SKM-1 treated with dmso at 0.1 percent for 144 hours (cell line): ENCODE measurements at regions not wholly inside any gene's neighbourhood (a gene's known extent, or its start where the extent isn't known, plus 50 kb on each side); places are given as distances from the start of the nearest gene placed in this dataset.

ENCODE experiments used
- DNase-seq: peaks from one replicate; lab custom pipeline; 2025; ENCODE audit not compliant: unreplicated experiment; lab: John Stamatoyannopoulos, UW

GRCh38 chr18:41155025-41155424 is 800.0 kb upstream of the PIK3C3 start:
- DNase-seq, result no peak

GRCh38 chr18:41153871-41154270 is 801.2 kb upstream of the PIK3C3 start:
- no peak for DNase-seq

GRCh38 chr18:41150316-41150715 is 804.7 kb upstream of the PIK3C3 start:
- peak; percentile 12 for DNase-seq

DNA sequence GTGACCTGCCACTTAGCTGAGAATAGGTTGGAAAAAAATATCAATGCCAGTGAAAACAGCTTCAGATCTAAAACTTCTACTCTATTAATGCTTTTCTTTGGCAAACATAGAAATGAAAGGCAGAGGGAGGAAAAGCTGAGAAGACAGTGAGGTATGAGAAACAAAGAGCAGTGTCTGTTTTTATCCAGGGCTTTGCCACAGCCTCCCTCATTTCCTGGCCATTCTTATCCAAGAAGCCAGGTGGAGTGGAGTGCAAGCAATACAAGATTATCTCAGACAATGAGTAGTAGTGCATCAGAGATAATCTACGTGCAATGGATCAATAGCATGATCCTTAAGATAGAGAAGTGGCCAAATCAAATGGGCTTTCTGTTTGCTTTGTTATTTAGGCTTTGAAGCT is 808.7 kb upstream of the PIK3C3 start:
- no peak for DNase-seq

DNA sequence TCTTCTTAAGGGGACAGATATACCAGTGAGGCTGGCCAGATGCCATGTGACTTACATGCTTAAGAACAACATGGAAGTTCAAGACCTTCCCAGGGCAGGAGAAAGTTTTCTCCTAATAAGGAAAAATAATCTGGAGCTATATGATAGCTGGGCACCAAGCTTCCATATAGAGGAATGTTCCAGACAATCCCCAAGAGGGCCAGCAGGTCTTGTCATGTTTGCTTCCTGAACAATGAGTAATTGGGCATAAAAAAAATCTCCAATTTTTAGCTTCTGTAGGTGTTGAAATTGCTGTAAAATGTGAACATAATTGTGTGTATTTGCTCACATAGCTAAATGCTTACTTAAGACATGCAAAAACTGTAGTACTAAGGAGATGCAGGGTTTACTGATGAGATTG is 809.5 kb upstream of the PIK3C3 start:
- DNase-seq, result no peak

DNA sequence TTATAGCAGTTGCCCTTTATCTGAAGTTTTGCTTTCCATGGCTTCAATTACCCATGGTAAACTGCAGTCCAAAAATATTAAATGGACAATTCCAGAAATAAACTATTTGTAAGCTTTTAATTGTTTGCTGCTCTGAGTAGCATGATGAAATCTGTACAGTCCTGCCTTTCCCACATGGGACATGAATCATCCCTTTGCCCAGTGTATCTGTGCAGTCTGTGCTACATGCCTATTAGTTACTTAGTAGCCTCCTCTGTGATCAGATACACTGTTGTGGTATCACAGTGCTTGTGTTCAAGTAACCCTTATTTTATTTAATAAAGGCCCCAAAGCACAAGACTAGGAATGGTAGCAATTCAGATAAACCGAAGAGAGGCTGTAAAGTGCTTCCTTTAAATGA is 810.6 kb upstream of the PIK3C3 start:
- no peak for DNase-seq

GRCh38 chr18:41140506-41140905 is 814.5 kb upstream of the PIK3C3 start:
- no peak for DNase-seq

DNA sequence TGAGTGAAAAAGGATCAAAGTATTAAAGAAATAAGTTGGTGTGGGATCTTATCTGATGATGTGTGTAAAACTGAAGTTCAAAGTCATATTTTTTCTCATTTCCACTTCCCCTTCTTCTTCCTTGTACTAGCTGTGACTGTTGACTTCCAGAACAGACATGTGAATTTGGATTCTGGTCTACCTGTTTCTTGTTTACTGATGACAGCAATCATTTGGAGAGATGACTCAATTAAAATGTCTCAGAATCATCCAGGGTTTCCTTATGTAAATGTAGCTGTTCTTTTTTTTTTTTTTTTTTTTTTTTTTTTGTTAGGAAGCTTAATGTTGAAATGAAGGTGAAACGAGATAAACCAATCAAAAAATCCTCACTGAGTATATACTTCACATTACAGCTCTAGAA is 819.9 kb upstream of the PIK3C3 start:
- DNase-seq, result no peak

- DNase-seq, result no peak
Observed at GRCh38 chr18:41134426-41134825, 820.6 kb upstream of the PIK3C3 start.

DNA sequence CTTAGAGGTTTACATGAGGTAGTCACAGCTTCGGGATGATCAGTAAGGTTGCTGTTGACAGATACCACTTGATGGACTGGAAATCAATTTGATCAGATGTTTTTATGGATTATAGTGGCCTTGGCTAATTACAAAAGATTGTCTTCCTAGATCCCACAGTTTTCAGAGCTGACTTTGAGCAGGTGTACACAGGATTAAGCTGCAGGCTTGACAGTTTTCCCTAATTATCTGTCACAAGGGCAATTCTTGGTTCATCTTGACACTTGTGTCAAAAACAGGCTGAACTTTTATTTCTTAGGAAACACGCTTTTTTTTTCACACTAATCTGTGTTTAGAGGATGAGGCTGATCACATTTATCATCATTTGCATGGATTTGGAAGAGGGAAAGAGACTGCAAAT is 824.0 kb upstream of the PIK3C3 start:
- DNase-seq, result no peak

GRCh38 chr18:41128545-41128944 is 826.5 kb upstream of the PIK3C3 start:
- DNase-seq, result no peak

DNA sequence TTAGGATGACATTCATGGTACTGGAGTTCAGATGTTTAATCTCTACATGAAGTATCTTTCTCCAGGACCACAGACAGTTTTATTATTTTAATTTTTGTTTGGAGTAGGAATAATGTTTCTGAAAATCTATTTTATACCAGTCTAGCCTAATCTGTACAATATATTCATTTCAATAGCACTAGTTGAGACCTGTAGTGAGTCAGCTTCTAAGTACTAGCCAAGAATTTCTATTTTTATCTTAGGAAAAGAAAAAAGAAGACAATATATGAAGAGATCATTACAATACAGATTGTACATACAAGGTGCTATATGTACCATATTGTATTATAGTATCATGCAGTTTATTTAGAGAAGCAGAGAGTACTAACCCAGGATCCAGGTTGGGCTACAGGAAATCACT is 826.9 kb upstream of the PIK3C3 start:
- no peak for DNase-seq

DNA sequence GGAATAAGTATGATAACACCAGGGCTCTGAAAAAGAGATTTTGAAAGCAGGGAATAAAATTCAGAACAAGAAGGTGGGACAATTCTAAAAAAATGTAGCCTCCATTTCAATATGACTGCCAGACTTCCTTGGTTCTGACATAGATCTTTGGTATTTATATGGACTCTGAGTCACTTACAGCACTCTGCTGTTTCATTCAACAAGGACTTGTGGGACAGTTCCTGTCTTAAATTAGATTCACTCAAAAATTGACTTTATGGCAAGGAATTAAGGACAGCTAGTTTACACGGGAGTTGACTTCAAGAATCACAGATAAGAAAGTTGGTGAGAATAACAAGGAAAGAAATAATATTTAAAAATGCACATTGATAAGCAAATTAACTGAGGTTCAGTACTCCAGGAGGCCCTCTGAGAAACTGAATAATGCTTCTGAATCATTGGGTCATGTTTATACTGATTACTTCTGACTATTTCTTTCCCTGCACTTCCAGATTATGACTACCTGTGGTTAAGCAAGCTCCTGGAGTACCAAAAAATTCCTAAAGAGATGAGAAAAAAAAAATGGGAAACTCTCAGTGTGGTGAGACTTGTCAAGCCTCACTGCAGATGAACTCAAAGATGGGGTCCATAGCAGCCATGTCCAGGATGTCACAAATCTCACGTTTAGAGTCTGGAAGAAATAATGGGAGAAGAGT is 828.3 kb upstream of the PIK3C3 start:
- no peak for DNase-seq

DNA sequence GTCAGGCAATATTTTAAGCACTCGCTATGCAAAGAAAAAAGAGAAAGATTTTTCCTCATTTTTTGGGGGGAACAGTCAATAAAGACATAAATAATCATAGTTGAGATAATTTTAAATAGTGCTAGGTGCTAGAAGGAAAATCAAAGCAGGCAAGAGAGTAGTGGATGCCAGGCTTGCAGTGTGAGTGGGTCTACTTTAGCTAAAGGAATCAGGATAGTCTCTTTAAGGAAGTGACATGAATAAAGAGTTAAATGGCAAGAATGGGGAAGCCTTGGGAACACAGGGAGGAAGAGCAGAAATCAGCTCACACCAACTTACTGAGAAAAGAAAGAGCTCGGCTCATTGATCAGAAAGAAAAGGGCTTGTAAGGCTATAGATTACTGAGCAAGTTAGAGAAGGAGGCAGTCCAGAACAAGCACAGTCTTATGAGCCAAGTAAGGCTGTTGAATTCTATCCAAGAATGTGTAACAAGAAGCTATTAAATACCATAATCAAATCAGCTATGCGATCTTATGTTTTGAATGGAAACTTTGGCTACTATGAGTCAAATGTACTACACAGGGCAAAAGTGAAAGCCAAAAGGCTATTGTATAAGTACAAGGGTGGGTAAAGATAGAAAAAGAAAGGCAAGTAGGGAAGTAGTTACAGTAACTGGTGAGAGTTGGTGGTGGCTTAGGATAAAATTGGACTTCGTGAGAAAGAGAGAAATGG is 833.8 kb upstream of the PIK3C3 start:
- no peak for DNase-seq

DNA sequence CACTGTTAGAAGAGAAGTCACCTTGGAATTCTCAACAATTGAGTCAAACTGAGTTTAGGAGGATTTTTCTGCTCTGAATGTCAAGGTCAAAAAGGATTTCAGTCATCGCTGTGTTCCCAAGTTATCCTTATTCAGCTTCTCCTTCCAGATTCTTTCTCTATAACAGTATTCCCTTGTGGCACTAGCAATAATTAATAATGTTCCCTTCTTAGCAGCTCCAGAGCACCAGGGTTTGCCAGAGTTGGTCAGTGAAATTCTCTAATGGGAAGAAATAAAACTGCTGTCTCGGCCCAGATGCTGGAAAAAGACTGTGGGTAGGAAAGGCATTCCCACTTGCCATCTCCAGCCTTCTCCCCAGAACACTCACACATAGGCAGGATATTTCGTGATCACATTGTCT is 836.0 kb upstream of the PIK3C3 start:
- DNase-seq, result no peak

DNA sequence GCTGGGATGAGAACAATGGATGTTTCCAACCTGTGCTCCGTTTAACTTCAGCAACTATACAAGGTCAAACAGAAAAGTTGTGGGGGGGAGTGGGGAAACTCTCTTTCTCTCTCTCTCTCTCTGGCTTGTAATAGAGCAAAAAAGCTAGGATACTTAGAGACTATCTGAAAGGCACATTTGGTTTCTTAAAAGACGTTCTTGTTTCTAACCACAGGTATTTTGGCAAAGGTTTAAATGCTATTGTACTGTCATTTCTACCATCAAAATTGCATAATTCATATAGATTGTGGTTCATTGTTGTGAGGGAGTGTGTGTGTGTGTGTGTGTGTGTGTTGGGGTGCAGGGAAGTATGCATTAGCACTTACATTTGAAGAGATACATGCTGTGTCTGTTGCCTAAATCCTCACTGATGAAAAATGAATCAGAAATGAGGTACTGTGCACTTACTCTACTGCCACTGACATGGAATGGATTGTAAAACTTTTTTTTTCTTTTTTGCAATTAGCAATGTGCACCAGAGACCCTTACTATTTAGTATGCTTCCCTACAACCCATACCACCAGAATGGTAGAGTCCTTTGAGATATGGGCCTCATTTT is 841.0 kb upstream of the PIK3C3 start:
- DNase-seq, result no peak

- no peak for DNase-seq
Observed at GRCh38 chr18:41099451-41099850, 855.6 kb upstream of the PIK3C3 start.

- DNase-seq, result no peak
Observed at GRCh38 chr18:41096504-41096903, 858.5 kb upstream of the PIK3C3 start.

- no peak for DNase-seq
Observed at GRCh38 chr18:41077076-41077475, 878.0 kb upstream of the PIK3C3 start.

GRCh38 chr18:41075212-41075611 is 879.8 kb upstream of the PIK3C3 start:
- no peak for DNase-seq

DNA sequence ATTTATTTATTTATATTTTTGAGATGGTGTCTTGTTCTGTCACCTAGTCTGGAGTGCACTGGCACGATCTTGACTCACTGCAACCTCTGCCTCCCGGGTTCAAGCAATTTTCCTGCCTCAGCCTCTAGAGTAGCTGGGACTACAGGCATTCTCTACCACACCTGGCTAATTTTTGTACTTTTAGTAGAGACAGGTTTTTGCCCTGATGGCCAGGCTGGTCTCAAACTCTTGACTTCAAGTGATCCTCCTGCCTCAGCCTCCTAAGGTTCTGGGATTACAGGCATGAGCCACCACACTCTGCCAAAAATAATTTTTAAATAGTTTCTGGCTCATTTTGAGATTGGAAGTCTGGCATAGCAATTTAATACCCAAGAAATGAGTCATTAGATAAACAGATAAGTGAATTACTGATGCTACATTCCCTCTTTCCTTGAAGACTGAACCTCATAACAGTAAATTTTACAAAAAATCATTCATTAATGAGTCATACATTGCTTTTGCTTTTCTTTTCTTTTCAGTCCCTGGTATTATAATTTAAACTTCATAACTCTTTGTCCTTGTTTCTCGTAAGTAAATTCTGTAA is 881.6 kb upstream of the PIK3C3 start:
- DNase-seq, result no peak

DNA sequence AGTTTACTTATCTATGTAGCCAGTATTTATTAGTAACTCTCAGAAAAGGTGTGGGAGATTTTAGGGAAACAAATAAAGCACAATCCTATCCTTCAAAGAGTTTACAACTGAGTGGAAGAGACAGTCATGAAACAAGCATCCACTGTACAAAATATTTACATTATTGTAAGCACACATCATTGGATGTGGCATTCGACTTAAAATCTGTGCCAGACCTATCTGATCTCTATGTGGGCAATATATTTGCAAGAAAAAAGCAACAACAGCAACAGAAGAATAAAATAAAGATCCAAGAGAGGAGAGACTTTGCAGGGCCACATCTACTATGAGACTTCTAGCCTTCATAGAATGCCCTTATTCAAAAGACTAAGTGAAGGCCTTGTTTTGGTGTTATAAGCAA is 882.1 kb upstream of the PIK3C3 start:
- DNase-seq, result no peak
